A673 (cell line): ENCODE measurements at regions not wholly inside any gene's neighbourhood (a gene's known extent, or its start where the extent isn't known, plus 50 kb on each side); places are given as distances from the start of the nearest gene placed in this dataset.

Experiments
- BruUV-seq: library from RNA; stranded (reverse); fragments of 400-500 nt; replicated peaks from 2 replicates; lab custom pipeline; 2021; lab: Mats Ljungman, UMichigan
- CTCF ChIA-PET: fragments of 300-600 bp; sonication (Branson Sonifier 250); formaldehyde crosslinking; loops from one replicate; lab custom pipeline; 2022; ENCODE audit warnings: antibody characterized with exemption; lab: Charles Lee
- POLR2A ChIA-PET: fragments of 300-600 bp; sonication (Branson Sonifier 250); formaldehyde crosslinking; loops from one replicate; lab custom pipeline; 2022; ENCODE audit warnings: antibody characterized with exemption; ENCODE audit not compliant: low non-redundant PET; lab: Charles Lee
- DNase-seq: peaks from one replicate; pipeline ENCODE4 v3.0.0-alpha.2; 2015; ENCODE audit warnings: low spot score
- H3K27ac ChIP-seq: fragments of 200-600 bp; sonication (generic); 2 replicates; pipeline ENCODE4 v1.5.1; 2016; ENCODE audit warnings: mixed run types, low read depth, mild to moderate bottlenecking, mixed read lengths, antibody characterized with exemption, low read length; ENCODE audit not compliant: poor library complexity, severe bottlenecking
- H3K27me3 ChIP-seq: fragments of 200-600 bp; sonication (generic); replicated peaks from 2 replicates; pipeline ENCODE4 v1.6.1; 2017; ENCODE audit warnings: mixed run types, low read depth, mild to moderate bottlenecking, mixed read lengths, antibody characterized with exemption, low read length; ENCODE audit not compliant: insufficient read depth, poor library complexity
- H3K36me3 ChIP-seq: fragments of 200-600 bp; sonication (generic); 2 replicates; pipeline ENCODE4 v1.6.1; 2016; ENCODE audit warnings: mixed run types, mild to moderate bottlenecking, mixed read lengths, antibody characterized with exemption, low read length; ENCODE audit not compliant: insufficient read depth, poor library complexity, severe bottlenecking
- H3K4me1 ChIP-seq: fragments of 200-600 bp; sonication (generic); 2 replicates; pipeline ENCODE4 v1.6.1; 2017; ENCODE audit warnings: mixed run types, mild to moderate bottlenecking, mixed read lengths, antibody characterized with exemption, low read length; ENCODE audit not compliant: insufficient read depth, poor library complexity, severe bottlenecking
- H3K4me3 ChIP-seq: fragments of 200-600 bp; sonication (generic); 2 replicates; pipeline ENCODE4 v1.5.1; 2016; ENCODE audit warnings: low read depth, mixed run types, mild to moderate bottlenecking, mixed read lengths, low read length; ENCODE audit not compliant: poor library complexity, severe bottlenecking
- H3K9me3 ChIP-seq: fragments of 200-600 bp; sonication (generic); 2 replicates; pipeline ENCODE4 v1.6.1; 2016; ENCODE audit warnings: mixed run types, low read depth, mild to moderate bottlenecking, mixed read lengths, antibody characterized with exemption, low read length; ENCODE audit not compliant: poor library complexity, severe bottlenecking
- EZH2 ChIP-seq: fragments of 200-600 bp; sonication (generic); IDR thresholded peaks from 2 replicates; pipeline ENCODE4 v1.6.1; 2017; ENCODE audit warnings: borderline replicate concordance, low read depth, mild to moderate bottlenecking, mixed read lengths, antibody characterized with exemption, low read length; ENCODE audit not compliant: poor library complexity, severe bottlenecking
- intact Hi-C: fragments of 100-400 bp; cut with micrococcal nuclease; formaldehyde crosslinking; loops from one replicate; pipeline ENCODE4 v1.10.0; 2022; ENCODE audit not compliant: unreplicated experiment
- TF ChIP-seq, protein P1 (sequence below): fragments of 300-800, 200-600 bp; sonication (generic); conservative IDR thresholded peaks from 2 replicates; pipeline ENCODE4 v1.5.1; 2017; ENCODE audit warnings: low read depth, mild to moderate bottlenecking, antibody characterized with exemption, low read length, moderate library complexity, mixed read lengths

DNA sequence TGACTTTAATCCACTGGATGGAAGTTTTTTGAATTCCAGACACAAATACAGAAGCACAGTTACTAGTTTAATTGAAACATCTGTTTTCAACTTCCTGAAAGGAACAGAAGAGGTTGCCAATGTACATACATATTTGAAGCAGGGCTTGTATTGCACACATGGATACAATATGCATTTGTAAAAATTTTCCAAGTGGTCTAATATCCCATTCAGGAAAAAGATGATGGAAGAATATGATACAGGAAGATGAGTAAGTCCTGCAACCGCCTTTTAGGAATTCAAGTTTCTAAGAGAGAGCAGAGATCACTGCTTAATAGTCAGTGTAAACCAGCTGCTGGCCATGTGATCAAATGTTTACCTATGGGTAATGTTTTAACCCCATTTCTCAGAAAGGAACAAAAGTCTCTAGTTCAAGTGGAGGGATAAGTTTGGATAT is 265.4 kb downstream of the TRIB2 start:
- H3K36me3 ChIP-seq = no peaks in the 10 kb centered on the region
- no peaks in the 10 kb centered on the region for H3K9me3 ChIP-seq
- BruUV-seq = no TSS peak
- no peaks in the 10 kb centered on the region for H3K27me3 ChIP-seq
- no peak overlapping the region for H3K4me3 ChIP-seq
- peak; percentile 28 for DNase-seq
- H3K27ac ChIP-seq = no peak overlapping the region
- ChIA-PET CTCF (no interaction called here), POLR2A (no interaction called here)
- peaks cover 43% of the 10 kb centered on the region for H3K4me1 ChIP-seq
- no peak for TF ChIP-seq EZH2
- TF ChIP-seq, protein P1, sequence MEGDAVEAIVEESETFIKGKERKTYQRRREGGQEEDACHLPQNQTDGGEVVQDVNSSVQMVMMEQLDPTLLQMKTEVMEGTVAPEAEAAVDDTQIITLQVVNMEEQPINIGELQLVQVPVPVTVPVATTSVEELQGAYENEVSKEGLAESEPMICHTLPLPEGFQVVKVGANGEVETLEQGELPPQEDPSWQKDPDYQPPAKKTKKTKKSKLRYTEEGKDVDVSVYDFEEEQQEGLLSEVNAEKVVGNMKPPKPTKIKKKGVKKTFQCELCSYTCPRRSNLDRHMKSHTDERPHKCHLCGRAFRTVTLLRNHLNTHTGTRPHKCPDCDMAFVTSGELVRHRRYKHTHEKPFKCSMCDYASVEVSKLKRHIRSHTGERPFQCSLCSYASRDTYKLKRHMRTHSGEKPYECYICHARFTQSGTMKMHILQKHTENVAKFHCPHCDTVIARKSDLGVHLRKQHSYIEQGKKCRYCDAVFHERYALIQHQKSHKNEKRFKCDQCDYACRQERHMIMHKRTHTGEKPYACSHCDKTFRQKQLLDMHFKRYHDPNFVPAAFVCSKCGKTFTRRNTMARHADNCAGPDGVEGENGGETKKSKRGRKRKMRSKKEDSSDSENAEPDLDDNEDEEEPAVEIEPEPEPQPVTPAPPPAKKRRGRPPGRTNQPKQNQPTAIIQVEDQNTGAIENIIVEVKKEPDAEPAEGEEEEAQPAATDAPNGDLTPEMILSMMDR = no peak
- intact Hi-C loops = no loop called here

DNA sequence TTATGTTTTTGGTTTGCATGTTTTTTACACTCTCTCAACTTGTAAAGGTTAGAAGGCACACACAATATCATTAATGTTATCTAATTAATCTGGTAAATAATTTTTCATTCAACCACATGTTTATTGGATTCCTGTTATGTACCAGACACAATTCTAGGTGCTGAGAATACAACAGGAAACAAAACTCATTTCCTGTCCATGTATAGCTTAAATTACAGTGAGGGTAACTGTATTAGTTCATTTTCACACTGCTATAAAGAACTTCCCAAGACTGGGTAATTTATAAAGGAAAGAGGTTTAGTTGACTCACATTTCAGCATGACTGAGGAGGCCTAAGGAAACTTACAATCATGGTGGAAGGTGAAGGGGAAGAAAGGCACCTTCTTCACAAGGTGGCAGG is 270.5 kb downstream of the TRIB2 start:
- no peaks in the 10 kb centered on the region for H3K27me3 ChIP-seq
- no peak overlapping the region for H3K4me3 ChIP-seq
- H3K36me3 ChIP-seq = no peaks in the 10 kb centered on the region
- BruUV-seq = no TSS peak
- DNase-seq = no peak
- H3K27ac ChIP-seq = no peak overlapping the region
- peaks cover 5% of the 10 kb centered on the region for H3K4me1 ChIP-seq
- CTCF ChIA-PET = no interaction called here
- TF ChIP-seq EZH2 = no peak
- TF ChIP-seq, protein P1 = no peak
- POLR2A ChIA-PET = interaction anchor here (0.5 kb wide), 1 partner anchor 22 kb away, joined by 4 read pairs; no protein-coding TSS in a partner anchor
- intact Hi-C loops = no loop called here
- H3K9me3 ChIP-seq = peaks cover 4% of the 10 kb centered on the region

DNA sequence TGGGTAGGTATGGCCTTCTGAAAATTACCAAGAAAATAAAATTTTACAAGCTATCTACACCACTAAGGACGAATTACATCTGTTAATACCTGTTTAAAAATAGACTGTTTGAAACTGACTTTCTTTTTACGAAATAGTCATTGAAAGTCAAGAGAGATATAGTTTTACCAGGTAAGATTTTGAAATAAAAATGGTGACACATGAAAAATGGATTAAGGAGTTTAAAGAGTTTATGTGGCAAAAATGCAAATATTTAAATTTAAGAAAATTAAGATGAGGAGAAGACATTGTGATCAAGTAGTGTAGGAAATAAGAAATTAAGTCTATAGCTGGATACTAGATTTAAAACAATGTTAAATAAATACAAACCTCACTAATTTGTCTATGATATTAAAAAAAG is 271.5 kb downstream of the TRIB2 start:
- TF ChIP-seq, protein P1 = no peak
- TF ChIP-seq EZH2 = no peak
- no peak for DNase-seq
- no peaks in the 10 kb centered on the region for H3K36me3 ChIP-seq
- intact Hi-C loops = no loop called here
- peaks cover 4% of the 10 kb centered on the region for H3K9me3 ChIP-seq
- no TSS peak for BruUV-seq
- H3K4me1 ChIP-seq = no peaks in the 10 kb centered on the region
- H3K27ac ChIP-seq = no peak overlapping the region
- ChIA-PET POLR2A (no interaction called here), CTCF (interaction anchor here (0.6 kb wide), 1 partner anchor 55 kb away, joined by 8 read pairs; no protein-coding TSS in a partner anchor)
- H3K4me3 ChIP-seq = no peak overlapping the region
- no peaks in the 10 kb centered on the region for H3K27me3 ChIP-seq
